AG04449 (cell line): ENCODE measurements at regions not wholly inside any gene's neighbourhood (a gene's known extent, or its start where the extent isn't known, plus 50 kb on each side); places are given as distances from the start of the nearest gene placed in this dataset.

ENCODE experiments used
- CTCF ChIA-PET: fragments of 350-600 bp; formaldehyde crosslinking; extraction: SDS; loops from one replicate; lab custom pipeline; 2021; ENCODE audit warnings: antibody characterized with exemption; lab: Yijun Ruan, JAX
- POLR2A ChIA-PET: fragments of 400-600, 350-600 bp; formaldehyde crosslinking; extraction: SDS; loops from one replicate; lab custom pipeline; 2020; ENCODE audit warnings: antibody characterized with exemption, inconsistent platforms; lab: Yijun Ruan, JAX
- DNase-seq: peaks from one replicate; pipeline ENCODE4 v3.0.0-alpha.2; 2010; ENCODE audit warnings: low read depth, low spot score
- H3K4me3 ChIP-seq: 2 replicates; pipeline ENCODE4 v1.5.1; 2011; ENCODE audit warnings: low read depth, mild to moderate bottlenecking, control low read depth, low read length
- CTCF ChIP-seq: IDR thresholded peaks from one replicate; pipeline ENCODE4 v1.5.1; 2011; ENCODE audit warnings: mild to moderate bottlenecking, moderate library complexity, low read length, control low read depth, inconsistent platforms; ENCODE audit not compliant: insufficient read depth; ENCODE audit errors: missing control alignments

- ChIA-PET POLR2A (no interaction called here), CTCF (interaction anchor here (0.6 to 1.3 kb wide), 2 partner anchors 9 to 106 kb away, joined by 3 read pairs; no protein-coding TSS in a partner anchor)
- H3K4me3 ChIP-seq, result no peak overlapping the region
- TF ChIP-seq CTCF, result no peak
- DNase-seq, result no peak
Observed at GRCh38 chr22:25358421-25359170, 139.2 kb downstream of the CRYBB2 start.

- DNase-seq, result no peak
- POLR2A ChIA-PET, result no interaction called here
- CTCF ChIA-PET, result interaction anchor here (3.0 kb wide), 1 partner anchor 10 kb away, joined by 12 read pairs; no protein-coding TSS in a partner anchor
- no peak overlapping the region for H3K4me3 ChIP-seq
- no peak for TF ChIP-seq CTCF
Observed at GRCh38 chr22:25359601-25360261, 140.3 kb downstream of the CRYBB2 start.

GRCh38 chr22:25360411-25360810 is 141.0 kb downstream of the CRYBB2 start:
- POLR2A ChIA-PET, result no interaction called here
- no peak overlapping the region for H3K4me3 ChIP-seq
- no peak for TF ChIP-seq CTCF
- no peak for DNase-seq
- CTCF ChIA-PET, result interaction anchor here (1.2 to 4.0 kb wide), 3 partner anchors 9 to 399 kb away, joined by 3 to 14 read pairs (median 12); no protein-coding TSS in a partner anchor

- CTCF ChIA-PET, result interaction anchor here (1.2 to 4.0 kb wide), 6 partner anchors 9 to 412 kb away, joined by 3 to 14 read pairs (median 5); no protein-coding TSS in a partner anchor
- no peak for TF ChIP-seq CTCF
Observed at GRCh38 chr22:25360891-25361645, 141.6 kb downstream of the CRYBB2 start.

GRCh38 chr22:25361899-25362214 is 142.4 kb downstream of the CRYBB2 start:
- no peak for TF ChIP-seq CTCF
- ChIA-PET CTCF (interaction anchor here (1.4 to 4.0 kb wide), 7 partner anchors 10 to 411 kb away, joined by 3 to 14 read pairs (median 6); no protein-coding TSS in a partner anchor), POLR2A (no interaction called here)
- no peak overlapping the region for H3K4me3 ChIP-seq
- no peak for DNase-seq

More at GRCh38 chr22:25360891-25361645, 141.6 kb downstream of the CRYBB2 start:
- DNase-seq, result no peak
- no peak overlapping the region for H3K4me3 ChIP-seq
- POLR2A ChIA-PET, result no interaction called here
